GM12872 (cell line): ENCODE measurements at regions not wholly inside any gene's neighbourhood (a gene's known extent, or its start where the extent isn't known, plus 50 kb on each side); places are given as distances from the start of the nearest gene placed in this dataset.

Experiments
- TF ChIP-seq, protein P1 (sequence below): IDR thresholded peaks from 3 replicates; pipeline ENCODE4 v1.5.1; 2011; ENCODE audit warnings: low read depth, mild to moderate bottlenecking, low read length, moderate library complexity; ENCODE audit not compliant: insufficient read depth

DNA sequence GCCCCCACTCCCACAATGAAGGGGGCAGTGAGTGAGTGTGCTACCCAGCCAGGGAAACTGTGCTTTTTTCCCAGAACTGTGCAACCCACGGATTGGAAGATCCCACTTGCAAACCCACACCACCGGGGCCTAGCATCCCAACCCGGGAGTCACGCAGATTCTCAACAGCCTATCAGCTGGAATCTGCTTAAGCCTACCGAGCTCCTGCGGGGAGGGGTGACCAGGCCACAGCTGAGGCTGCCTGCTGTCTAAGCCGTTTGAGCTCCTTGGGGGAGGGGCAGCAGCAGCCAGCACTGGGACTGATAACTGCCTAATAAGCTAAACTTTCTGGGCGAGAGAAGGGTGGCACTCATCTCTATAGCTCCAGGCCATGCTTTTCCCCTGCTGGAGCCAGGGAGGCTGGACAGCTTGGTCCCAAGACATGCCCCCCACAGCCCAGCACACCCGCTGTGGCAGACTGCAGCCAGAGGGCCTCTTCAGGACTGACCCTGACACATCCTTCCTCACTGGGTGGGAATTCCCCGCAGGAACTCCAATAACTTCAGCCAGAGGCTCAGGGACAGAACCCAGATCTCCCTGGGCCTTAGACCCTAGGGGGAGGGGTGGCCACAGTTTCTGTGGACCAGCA lies 161.3 kb upstream of the MAGEB18 start:
- TF ChIP-seq, protein P1, sequence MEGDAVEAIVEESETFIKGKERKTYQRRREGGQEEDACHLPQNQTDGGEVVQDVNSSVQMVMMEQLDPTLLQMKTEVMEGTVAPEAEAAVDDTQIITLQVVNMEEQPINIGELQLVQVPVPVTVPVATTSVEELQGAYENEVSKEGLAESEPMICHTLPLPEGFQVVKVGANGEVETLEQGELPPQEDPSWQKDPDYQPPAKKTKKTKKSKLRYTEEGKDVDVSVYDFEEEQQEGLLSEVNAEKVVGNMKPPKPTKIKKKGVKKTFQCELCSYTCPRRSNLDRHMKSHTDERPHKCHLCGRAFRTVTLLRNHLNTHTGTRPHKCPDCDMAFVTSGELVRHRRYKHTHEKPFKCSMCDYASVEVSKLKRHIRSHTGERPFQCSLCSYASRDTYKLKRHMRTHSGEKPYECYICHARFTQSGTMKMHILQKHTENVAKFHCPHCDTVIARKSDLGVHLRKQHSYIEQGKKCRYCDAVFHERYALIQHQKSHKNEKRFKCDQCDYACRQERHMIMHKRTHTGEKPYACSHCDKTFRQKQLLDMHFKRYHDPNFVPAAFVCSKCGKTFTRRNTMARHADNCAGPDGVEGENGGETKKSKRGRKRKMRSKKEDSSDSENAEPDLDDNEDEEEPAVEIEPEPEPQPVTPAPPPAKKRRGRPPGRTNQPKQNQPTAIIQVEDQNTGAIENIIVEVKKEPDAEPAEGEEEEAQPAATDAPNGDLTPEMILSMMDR: no peak

DNA sequence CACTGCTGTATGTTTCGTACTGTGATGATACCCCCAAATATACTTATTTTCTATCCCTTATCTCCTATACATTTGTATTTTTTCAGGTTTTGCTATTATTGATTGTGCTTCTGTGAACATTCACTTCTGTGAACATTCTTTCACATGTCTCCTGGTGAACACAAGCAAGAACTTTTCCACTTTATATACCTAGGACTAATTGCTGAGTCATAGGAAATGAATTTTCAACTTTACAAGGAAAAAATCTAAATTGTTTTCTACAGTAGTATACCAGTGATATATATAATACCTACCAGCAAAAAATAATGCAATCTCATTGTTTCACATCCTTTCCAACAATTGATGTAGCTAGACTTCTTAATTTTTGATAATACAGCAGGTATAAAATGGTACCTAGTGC lies 139.5 kb upstream of the MAGEB18 start:
- TF ChIP-seq, protein P1: no peak

GRCh38 chrX:26007462-26007861 lies 130.7 kb upstream of the MAGEB18 start:
- TF ChIP-seq, protein P1: no peak

GRCh38 chrX:26008042-26008441 lies 130.1 kb upstream of the MAGEB18 start:
- TF ChIP-seq, protein P1: no peak

DNA sequence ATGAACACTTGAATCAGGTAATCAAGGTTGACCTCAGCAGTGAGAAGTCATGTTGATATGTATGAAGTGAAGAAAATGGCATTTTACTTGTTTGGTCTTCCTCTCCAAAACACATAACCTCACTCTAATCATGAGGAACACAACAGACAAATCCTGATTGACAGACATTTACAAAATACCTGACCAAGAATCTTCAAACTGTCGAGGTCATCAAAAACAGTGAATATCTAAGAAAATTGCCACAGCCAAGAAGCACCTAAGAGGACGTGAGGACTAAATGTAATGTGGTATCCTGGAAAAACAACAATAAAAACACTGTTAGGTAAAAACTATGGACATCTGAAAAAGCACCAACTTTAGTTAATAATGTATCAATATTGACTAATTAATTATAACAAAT lies 129.5 kb upstream of the MAGEB18 start:
- TF ChIP-seq, protein P1: no peak

DNA sequence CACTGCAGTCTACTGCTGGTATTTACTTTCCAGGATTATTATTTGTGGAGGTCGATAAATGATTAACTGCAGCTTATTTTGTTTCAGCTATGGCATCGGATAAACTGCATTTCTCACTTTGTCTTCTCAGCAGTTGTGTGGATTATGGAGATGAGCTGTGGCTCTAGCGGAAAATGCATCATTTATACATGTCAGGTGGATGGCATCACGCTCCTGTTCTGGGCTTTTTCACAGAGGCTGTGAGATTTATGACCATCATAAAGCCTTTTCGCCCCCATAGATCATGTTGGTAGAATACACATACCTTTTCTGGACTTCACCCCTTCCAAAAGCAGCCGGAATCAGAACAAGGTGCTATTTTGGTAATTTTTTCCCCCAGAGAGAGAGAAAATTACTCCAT lies 118.8 kb upstream of the MAGEB18 start:
- TF ChIP-seq, protein P1: no peak

DNA sequence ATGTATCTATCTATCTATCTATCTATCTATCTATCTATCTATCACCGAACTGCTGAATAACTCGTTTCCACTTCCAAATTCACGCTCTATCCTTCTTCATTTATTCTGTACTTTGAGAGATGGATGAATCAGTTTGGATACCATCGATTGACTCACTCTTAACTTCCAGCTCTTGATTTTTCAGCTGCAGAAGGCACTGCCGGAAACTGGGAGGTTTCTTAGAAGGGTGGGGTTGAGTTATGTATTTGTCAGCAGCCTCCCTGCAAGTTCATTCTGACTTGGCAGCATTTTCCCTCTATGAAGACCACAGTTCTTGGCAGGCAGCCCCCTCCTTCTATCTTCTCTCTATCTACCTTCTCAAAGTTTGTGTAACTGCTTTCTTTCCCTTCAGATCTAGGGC lies 112.0 kb upstream of the MAGEB18 start:
- TF ChIP-seq, protein P1: no peak
